ENCODE measurements at regions not wholly inside any gene's neighbourhood (a gene's known extent, or its start where the extent isn't known, plus 50 kb on each side); places are given as distances from the start of the nearest gene placed in this dataset.

- TF ChIP-seq, protein P1, sequence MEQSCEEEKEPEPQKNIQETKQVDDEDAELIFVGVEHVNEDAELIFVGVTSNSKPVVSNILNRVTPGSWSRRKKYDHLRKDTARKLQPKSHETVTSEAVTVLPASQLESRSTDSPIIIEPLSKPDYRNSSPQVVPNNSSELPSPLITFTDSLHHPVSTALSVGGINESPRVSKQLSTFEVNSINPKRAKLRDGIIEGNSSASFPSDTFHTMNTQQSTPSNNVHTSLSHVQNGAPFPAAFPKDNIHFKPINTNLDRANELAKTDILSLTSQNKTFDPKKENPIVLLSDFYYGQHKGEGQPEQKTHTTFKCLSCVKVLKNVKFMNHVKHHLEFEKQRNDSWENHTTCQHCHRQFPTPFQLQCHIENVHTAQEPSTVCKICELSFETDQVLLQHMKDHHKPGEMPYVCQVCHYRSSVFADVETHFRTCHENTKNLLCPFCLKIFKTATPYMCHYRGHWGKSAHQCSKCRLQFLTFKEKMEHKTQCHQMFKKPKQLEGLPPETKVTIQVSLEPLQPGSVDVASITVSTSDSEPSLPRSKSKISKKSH (CRISPR knock-in tag; IDR thresholded peaks at IDR 0.05; ENCODE audit: borderline replicate concordance): no peak
- TF ChIP-seq SMARCC2 (IDR thresholded peaks at IDR 0.05) (no peak), EP300 (IDR thresholded peaks at IDR 0.05; ENCODE audit: low read depth in 2 of 2, low read length in 2 of 2) (no peak), EP300 (CRISPR knock-in tag; IDR thresholded peaks at IDR 0.05; ENCODE audit: borderline replicate concordance) (no peak), ZNF747 (CRISPR knock-in tag; IDR thresholded peaks at IDR 0.05; ENCODE audit: borderline replicate concordance) (no peak)
- TF ChIP-seq, protein P2, sequence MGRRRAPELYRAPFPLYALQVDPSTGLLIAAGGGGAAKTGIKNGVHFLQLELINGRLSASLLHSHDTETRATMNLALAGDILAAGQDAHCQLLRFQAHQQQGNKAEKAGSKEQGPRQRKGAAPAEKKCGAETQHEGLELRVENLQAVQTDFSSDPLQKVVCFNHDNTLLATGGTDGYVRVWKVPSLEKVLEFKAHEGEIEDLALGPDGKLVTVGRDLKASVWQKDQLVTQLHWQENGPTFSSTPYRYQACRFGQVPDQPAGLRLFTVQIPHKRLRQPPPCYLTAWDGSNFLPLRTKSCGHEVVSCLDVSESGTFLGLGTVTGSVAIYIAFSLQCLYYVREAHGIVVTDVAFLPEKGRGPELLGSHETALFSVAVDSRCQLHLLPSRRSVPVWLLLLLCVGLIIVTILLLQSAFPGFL (CRISPR knock-in tag; IDR thresholded peaks at IDR 0.05): no peak
These were observed 420.5 kb upstream of the PSMD7 start for GRCh38 chr16:73875996-73876690.

Measured in HepG2 (cell line).